Panc1 (cell line): ENCODE measurements at regions not wholly inside any gene's neighbourhood (a gene's known extent, or its start where the extent isn't known, plus 50 kb on each side); places are given as distances from the start of the nearest gene placed in this dataset.

Experiments used
- ATAC-seq: fragments of 200-7000 bp; cut with Tn5 transposase; 2 replicates; pipeline ENCODE4 v1.9.1; 2020; ENCODE audit warnings: mild to moderate bottlenecking, moderate library complexity
- BruUV-seq: library from RNA; stranded (reverse); fragments of 400-500 nt; replicated peaks from 2 replicates; lab custom pipeline; 2021; lab: Mats Ljungman, UMichigan
- CTCF ChIA-PET: fragments of 300-600 bp; sonication (Branson Sonifier 250); formaldehyde crosslinking; loops from one replicate; lab custom pipeline; 2022; ENCODE audit warnings: antibody characterized with exemption; lab: Charles Lee
- POLR2A ChIA-PET: fragments of 300-600 bp; sonication (Branson Sonifier 250); formaldehyde crosslinking; loops from one replicate; lab custom pipeline; 2022; ENCODE audit warnings: antibody characterized with exemption; lab: Charles Lee
- DNase-seq: peaks from one replicate; pipeline ENCODE4 v3.0.0-alpha.2; 2010; ENCODE audit warnings: low read depth, low spot score
- H3K27ac ChIP-seq: 2 replicates; pipeline ENCODE4 v1.5.1; 2011; ENCODE audit warnings: mild to moderate bottlenecking, low read length, inconsistent platforms
- H3K27me3 ChIP-seq: fragments of 200-500 bp; sonication (Bioruptor generic); 2 replicates; pipeline ENCODE4 v1.6.0; 2014; ENCODE audit warnings: low read length, inconsistent platforms; ENCODE audit not compliant: control insufficient read depth, insufficient read depth
- H3K36me3 ChIP-seq: fragments of 200-500 bp; sonication (Bioruptor generic); 2 replicates; pipeline ENCODE4 v1.5.1; 2014; ENCODE audit warnings: inconsistent platforms, mild to moderate bottlenecking, low read length, moderate library complexity; ENCODE audit not compliant: control insufficient read depth, insufficient read depth
- H3K4me1 ChIP-seq: 2 replicates; pipeline ENCODE4 v1.5.1; 2011; ENCODE audit warnings: inconsistent platforms, mild to moderate bottlenecking, low read length, moderate library complexity; ENCODE audit not compliant: control insufficient read depth, insufficient read depth
- H3K4me3 ChIP-seq, 2 experiments: 2 replicates each; pipeline ENCODE4 v1.5.1; 2011 to 2012; ENCODE audit warnings: low read depth in 2 of 2, low read length in 2 of 2, mild to moderate bottlenecking in 2 of 2, inconsistent platforms in 1 of 2, moderate library complexity in 1 of 2
- H3K9me3 ChIP-seq: fragments of 200-500 bp; sonication (Bioruptor generic); 2 replicates; pipeline ENCODE4 v1.5.1; 2014; ENCODE audit warnings: low read depth, mild to moderate bottlenecking, inconsistent platforms, low read length, moderate library complexity; ENCODE audit not compliant: control insufficient read depth, insufficient read depth
- POLR2AphosphoS5 ChIP-seq: IDR thresholded peaks from 2 replicates; pipeline ENCODE4 v1.6.1; 2012; ENCODE audit warnings: mild to moderate bottlenecking, low read depth, low read length, moderate library complexity
- SIN3A ChIP-seq: IDR thresholded peaks from 2 replicates; pipeline ENCODE4 v1.6.1; 2012; ENCODE audit warnings: low read depth, mild to moderate bottlenecking, low read length, moderate library complexity, borderline replicate concordance; ENCODE audit not compliant: insufficient read depth
- TCF7L2 ChIP-seq: IDR thresholded peaks from 2 replicates; pipeline ENCODE4 v1.6.1; 2011; ENCODE audit warnings: mild to moderate bottlenecking, low read depth, low read length, inconsistent platforms
- in situ Hi-C: cut with HindIII; loops from 2 replicates; pipeline ENCODE4 v1.10.0; 2016; ENCODE audit warnings: low sequenced_read_pairs, low pct_unique_long_range_greater_than_20kb
- intact Hi-C: fragments of 100-400 bp; cut with micrococcal nuclease; formaldehyde crosslinking; loops from one replicate; pipeline ENCODE4 v1.10.0; 2022; ENCODE audit not compliant: unreplicated experiment
- TF ChIP-seq, protein P1 (sequence below): fragments of 450-650 bp; IDR thresholded peaks from 2 replicates; pipeline ENCODE4 v1.5.1; 2017; ENCODE audit warnings: mild to moderate bottlenecking
- TF ChIP-seq, protein P2 (sequence below), 2 experiments: IDR thresholded peaks; 2 replicates each; pipeline ENCODE4 v1.6.1; 2011 to 2012; ENCODE audit warnings: low read depth in 2 of 2, control low read depth in 1 of 2, low read length in 1 of 2, mild to moderate bottlenecking in 1 of 2, moderate library complexity in 1 of 2; ENCODE audit not compliant: insufficient read depth in 1 of 2

DNA sequence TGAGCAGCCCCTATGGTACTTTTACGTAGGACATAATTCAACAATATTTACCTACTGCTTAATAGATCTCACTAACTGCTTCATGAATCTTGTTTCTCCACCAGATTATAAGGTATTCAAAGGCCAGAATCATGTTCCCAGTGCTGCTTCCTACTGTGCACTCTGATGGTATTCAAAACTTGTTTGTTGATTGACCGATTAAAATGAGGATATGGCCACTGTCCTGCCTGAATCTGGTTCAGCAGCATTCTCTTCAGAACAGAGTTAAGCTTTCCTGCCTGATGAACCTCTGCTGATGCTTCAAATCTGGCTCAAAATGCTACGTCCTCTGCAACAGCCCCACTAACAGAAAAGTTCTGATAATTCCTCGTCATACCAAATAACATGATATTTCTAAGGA, 150.7 kb upstream of the ZNF462 start:
- DNase-seq (no peak), ATAC-seq (no peak)
- ChIA-PET POLR2A (no interaction called here), CTCF (no interaction called here)
- BruUV-seq = no TSS peak
- no peaks in the 10 kb centered on the region for H3K4me1 ChIP-seq
- intact Hi-C loops = no loop called here
- H3K4me3 ChIP-seq = no peak overlapping the region
- H3K27me3 ChIP-seq = no peaks in the 10 kb centered on the region
- in situ Hi-C loops = no loop called here
- no peaks in the 10 kb centered on the region for H3K36me3 ChIP-seq
- H3K9me3 ChIP-seq = no peaks in the 10 kb centered on the region
- TF ChIP-seq SIN3A (no peak), TCF7L2 (no peak), POLR2AphosphoS5 (no peak)
- TF ChIP-seq, protein P1, sequence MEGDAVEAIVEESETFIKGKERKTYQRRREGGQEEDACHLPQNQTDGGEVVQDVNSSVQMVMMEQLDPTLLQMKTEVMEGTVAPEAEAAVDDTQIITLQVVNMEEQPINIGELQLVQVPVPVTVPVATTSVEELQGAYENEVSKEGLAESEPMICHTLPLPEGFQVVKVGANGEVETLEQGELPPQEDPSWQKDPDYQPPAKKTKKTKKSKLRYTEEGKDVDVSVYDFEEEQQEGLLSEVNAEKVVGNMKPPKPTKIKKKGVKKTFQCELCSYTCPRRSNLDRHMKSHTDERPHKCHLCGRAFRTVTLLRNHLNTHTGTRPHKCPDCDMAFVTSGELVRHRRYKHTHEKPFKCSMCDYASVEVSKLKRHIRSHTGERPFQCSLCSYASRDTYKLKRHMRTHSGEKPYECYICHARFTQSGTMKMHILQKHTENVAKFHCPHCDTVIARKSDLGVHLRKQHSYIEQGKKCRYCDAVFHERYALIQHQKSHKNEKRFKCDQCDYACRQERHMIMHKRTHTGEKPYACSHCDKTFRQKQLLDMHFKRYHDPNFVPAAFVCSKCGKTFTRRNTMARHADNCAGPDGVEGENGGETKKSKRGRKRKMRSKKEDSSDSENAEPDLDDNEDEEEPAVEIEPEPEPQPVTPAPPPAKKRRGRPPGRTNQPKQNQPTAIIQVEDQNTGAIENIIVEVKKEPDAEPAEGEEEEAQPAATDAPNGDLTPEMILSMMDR = no peak
- TF ChIP-seq, protein P2, sequence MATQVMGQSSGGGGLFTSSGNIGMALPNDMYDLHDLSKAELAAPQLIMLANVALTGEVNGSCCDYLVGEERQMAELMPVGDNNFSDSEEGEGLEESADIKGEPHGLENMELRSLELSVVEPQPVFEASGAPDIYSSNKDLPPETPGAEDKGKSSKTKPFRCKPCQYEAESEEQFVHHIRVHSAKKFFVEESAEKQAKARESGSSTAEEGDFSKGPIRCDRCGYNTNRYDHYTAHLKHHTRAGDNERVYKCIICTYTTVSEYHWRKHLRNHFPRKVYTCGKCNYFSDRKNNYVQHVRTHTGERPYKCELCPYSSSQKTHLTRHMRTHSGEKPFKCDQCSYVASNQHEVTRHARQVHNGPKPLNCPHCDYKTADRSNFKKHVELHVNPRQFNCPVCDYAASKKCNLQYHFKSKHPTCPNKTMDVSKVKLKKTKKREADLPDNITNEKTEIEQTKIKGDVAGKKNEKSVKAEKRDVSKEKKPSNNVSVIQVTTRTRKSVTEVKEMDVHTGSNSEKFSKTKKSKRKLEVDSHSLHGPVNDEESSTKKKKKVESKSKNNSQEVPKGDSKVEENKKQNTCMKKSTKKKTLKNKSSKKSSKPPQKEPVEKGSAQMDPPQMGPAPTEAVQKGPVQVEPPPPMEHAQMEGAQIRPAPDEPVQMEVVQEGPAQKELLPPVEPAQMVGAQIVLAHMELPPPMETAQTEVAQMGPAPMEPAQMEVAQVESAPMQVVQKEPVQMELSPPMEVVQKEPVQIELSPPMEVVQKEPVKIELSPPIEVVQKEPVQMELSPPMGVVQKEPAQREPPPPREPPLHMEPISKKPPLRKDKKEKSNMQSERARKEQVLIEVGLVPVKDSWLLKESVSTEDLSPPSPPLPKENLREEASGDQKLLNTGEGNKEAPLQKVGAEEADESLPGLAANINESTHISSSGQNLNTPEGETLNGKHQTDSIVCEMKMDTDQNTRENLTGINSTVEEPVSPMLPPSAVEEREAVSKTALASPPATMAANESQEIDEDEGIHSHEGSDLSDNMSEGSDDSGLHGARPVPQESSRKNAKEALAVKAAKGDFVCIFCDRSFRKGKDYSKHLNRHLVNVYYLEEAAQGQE (IDR thresholded peaks at IDR 0.05; ENCODE audit: insufficient read depth in 1 of 2, low read depth in 2 of 2, low read length in 1 of 2) = no peak
- no peak overlapping the region for H3K27ac ChIP-seq

DNA sequence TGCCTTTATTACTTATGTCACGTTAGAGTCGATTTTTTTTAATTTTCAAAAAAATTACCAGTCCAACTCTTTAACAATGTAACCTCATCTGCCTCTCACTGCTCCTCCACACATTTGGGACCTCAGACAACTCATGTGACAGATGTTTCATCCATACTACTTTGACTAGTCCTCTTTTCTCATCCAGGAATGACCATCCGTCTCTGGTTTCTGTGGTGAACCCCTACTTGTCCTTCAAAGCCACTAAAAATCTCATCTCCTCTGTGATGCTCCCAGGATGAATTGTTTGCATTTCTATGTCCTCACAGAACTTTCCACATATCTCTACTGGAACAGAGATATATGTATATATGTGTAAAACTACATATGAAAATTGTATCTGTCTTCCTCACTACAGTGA, 149.8 kb upstream of the ZNF462 start:
- ATAC-seq (no peak), DNase-seq (no peak)
- no peaks in the 10 kb centered on the region for H3K36me3 ChIP-seq
- no TSS peak for BruUV-seq
- in situ Hi-C loops (no loop called here), intact Hi-C loops (no loop called here)
- TF ChIP-seq SIN3A (no peak), TCF7L2 (no peak), POLR2AphosphoS5 (no peak)
- TF ChIP-seq, protein P1 = no peak
- TF ChIP-seq, protein P2 (IDR thresholded peaks at IDR 0.05; ENCODE audit: insufficient read depth in 1 of 2, low read depth in 2 of 2, low read length in 1 of 2) = no peak
- H3K4me3 ChIP-seq = no peak overlapping the region
- H3K27me3 ChIP-seq = no peaks in the 10 kb centered on the region
- H3K27ac ChIP-seq = no peak overlapping the region
- CTCF ChIA-PET = no interaction called here
- POLR2A ChIA-PET = no interaction called here
- no peaks in the 10 kb centered on the region for H3K4me1 ChIP-seq
- no peaks in the 10 kb centered on the region for H3K9me3 ChIP-seq
